Activated T-cell treated with anti-CD3 and anti-CD28 coated beads, Interleukin-2, amount 50 U/mL, for 48 hours (primary cell): ENCODE measurements at regions not wholly inside any gene's neighbourhood (a gene's known extent, or its start where the extent isn't known, plus 50 kb on each side); places are given as distances from the start of the nearest gene placed in this dataset.

Experiments used
- DNase-seq, 2 experiments: peaks; one replicate each; pipeline ENCODE4 v3.0.0-alpha.2; 2020

DNA sequence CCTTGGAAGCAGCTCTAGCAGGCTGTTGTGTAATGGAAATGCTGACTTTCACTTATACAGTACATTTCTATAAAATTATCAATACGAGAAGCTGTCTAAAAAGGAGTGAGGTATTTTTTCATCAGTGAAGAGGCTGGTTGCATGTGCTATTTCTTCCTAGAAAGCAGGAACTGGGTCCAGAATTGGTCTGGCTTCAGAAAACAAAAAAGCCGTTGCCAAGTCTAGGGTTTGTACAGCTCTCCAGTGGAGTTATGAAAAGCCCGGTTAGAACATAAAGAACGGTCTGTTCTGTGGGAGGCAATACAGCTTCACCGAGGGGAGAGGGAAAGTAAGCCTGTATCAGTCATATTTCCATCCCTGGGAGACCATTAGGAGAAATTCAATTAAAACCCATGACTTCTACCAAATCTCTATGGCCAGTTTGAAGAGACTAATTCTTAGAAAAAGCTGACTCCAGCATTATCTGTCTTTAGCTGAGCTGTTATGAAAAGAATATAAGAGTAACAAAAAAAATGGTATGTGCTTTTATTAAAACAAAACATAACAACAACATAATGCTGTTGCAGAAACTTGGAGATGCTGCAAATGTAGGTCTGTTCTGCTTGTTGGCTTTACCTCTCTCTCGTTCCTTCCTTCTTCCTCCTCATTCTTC, 217.0 kb downstream of the CMPK2 start:
- DNase-seq, result no peak

DNA sequence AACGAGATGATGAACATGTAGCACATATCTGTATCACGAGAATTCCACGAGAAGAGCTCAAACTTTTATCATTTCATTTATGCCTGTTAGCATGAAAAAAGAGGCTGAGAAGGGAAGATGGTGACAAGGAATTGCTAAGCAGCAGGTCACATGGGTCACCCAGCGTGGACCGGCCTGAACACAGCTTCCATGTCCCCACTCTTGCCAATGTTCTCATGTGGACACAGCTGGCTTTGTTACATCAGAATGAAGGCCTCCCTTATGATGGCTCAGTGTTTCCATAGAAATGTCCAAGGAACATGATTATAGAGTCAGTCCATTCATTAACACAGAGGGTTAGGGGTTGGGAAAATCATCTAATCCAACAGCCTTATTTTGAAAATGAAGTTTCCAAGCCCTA, 215.4 kb downstream of the CMPK2 start:
- no peak for DNase-seq

DNA sequence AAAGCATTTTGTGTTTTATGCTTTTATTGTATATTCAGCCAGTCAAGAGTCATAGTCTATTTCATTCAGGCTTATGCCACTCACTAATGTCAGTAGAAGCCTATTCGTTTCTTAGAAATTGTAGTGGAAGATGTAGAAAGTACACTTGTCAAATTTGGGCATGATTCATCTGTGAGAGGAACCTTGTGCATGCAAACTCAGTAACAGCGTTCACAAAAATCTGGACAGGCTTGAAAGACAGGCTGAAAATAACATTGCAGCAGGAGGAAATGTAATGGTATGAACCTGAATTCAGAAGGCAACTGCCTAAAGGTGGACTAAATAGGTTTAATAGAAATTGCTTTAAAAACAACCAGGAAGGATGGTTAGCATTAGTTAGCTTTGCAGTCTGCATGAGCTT, 213.5 kb downstream of the CMPK2 start:
- no peak for DNase-seq

DNA sequence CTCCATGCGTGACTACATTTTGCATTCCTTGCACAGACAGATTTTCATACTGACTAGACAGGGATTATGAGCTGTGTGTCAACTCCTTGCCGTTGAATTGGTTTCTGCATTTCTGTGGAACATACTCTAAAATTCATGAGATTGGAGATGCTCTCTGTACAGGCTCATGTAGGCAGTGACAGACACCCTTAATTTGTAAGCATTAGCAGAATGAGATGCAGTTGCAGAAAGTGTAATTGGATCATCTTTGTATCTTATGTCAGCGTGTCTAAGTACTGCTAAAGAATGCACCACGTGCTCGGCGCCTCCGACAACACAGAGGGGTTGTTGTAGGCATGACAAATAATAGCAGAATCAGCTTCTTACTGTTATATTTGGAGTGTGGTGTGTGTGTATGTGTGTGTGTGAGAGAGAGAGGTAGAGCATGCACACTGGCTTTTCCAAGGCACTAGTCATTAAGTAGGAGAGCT, 212.4 kb downstream of the CMPK2 start:
- DNase-seq, result no peak

DNA sequence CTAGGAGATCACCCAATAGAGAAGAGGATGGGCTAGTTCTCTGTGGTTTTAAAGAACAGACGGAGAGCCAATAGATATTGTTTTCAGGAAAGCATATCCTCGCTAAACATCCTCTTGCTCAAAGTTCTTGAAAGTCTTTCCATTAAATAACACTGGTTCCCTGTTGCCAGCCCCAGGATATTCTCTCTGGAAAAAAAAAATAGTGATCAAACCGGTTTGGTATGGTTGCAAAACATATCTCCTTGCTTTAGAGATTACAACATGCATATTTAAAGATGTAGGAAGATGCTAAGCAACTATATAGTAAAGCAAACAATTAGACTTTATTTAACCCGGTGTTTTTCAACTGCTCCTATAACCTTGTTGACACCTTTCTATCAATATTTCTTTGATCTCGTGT, 211.4 kb downstream of the CMPK2 start:
- DNase-seq, result no peak

DNA sequence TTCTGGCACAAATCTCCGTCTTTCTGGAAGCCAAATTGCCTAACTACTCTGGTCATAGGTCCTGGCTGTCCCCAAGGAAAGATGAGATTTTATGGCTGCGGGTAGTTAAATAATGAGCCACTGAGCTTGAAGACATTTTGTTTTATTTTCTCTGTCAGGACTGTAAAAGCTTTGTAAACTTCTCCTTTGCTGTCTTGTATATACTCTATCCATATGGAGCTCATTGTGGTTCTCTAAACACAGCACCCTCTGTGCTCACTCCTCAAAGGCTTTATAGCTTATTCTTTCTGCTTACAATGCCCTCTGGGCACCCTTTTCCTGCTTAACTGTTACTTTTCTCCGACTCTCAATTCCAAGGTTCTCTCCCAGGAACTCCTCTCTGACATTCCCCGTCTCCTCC, 209.1 kb downstream of the CMPK2 start:
- no peak for DNase-seq

DNA sequence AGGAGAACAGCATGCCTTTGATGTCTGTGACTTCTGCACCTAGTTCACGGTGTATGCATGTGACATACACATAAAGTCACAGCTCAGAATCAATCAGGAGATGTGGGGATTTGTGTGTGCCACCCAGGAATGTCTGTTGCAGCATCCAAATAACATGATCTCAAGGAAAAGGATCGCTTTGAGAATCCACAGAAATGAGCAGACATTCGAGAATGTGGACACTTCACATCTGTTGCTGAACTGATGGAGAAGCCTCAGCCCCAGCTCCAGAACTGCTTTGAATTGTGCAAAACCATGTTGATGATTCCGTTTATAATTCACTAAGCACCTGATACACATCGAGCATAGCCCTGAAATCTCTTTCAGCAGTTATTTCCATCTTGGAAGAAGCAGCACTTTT, 208.6 kb downstream of the CMPK2 start:
- no peak for DNase-seq

DNA sequence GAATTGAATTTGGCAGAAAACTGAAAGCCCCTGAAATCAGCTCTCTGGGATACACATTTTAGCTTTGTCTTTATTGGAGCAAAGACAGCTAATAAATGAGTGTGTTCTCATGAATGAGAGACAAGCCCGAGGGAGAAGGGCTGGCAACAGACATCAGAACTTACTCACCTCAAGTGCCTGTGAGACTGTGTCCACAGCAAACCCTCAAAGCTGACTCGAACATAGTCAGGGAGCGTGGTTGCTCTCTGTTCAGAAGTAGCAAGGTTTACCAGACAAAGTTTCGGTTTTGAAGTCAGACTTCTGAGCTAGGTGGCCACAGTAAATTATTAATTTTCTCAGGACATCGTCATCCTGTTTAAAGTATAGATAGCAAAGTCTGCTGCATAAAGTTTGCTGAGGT, 207.9 kb downstream of the CMPK2 start:
- no peak for DNase-seq

DNA sequence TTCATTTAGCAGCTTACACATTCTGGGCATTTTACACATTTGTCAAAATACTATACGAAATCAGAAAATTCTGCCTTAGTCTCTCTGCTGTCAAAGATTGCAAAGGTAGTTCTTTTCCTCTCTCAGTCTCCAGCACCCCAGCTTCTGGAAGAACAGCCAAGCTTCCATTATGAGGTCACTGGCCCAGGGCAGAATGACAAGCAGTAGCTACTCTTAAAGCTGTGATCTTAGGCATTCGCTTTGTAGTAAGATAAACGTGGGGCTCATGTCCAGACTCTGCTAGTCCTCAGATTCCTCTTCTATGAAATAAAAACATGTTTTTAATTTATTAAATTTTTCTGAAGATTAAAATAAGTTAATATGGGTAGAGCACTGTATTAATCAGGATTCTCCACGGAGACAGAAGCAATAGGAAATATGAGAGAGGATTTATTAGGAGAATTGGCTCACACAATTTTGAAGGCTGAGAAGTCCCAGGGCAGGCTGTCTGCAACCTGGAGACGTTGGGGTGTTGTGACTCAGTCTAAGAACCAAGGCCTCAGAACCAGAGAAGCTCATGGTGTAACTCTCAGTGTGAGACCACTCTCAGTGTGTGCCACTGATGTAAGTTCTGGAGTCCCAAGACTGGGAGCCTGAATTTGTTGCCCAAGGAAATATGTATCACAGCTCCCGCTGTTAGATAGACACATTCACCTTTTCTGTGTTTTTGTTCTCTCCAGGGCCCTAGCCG, 201.2 kb downstream of the CMPK2 start:
- no peak for DNase-seq

DNA sequence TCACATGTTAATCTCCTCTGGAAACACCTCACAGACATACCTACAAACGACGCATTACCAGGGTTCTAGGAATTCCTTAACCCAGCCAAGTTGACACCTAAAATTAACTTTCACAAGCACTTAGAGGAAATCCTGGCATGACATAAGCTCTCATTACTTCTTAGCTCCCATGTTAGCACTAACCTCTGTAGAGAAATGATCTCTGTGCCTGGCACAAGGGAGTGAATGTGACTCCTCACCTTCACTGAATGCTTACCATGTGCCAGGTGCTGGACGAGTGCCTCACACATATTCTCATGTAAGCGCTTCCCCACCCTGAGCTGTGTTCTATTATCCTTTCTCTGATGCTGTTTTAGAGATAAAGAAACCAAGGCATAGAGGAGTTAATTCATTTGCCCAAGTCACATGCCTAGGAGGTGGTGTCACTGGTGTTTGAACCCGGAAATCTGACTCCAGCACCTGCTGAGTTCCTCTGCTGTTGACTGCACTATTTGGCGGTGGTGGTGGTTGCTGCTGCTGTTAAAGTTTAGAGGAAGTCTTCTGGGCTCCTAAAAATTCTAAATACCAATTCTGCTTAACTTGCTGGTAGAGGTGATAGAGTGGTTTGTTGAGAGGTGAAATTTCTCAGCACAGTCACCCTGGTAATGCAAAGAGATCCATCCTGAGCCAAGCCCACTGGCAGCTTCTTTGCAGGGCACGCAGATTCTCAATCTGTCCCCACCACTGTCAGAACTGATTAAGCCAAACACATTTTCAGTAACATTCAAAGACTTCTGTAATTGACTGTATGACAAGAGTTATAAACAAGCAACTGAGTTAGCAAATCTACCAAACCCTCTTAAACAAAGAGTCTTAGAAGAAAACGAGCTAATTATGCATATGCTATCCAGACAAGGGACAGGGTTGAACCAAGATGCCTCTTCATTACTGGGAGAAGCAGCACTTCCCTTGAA, 200.3 kb downstream of the CMPK2 start:
- DNase-seq, result no peak

DNA sequence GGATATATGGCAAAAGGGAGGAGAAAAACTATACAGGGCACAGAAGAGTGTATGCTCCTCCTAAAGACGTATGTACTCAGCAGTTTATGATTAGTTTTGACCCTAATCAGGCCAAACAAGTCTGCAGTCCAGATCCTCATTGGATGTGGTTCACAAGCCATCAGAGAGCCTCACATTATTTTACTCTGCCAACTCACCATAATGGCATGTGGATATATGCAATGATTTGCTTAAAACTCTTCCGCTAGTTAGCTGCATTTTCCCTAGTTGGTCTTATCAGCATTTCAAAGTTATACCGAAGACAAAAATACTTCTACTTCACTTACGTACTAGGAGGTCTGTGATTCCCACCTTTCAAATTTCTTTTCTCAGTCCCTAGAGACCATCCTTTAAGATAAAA, 198.4 kb downstream of the CMPK2 start:
- DNase-seq, result no peak

DNA sequence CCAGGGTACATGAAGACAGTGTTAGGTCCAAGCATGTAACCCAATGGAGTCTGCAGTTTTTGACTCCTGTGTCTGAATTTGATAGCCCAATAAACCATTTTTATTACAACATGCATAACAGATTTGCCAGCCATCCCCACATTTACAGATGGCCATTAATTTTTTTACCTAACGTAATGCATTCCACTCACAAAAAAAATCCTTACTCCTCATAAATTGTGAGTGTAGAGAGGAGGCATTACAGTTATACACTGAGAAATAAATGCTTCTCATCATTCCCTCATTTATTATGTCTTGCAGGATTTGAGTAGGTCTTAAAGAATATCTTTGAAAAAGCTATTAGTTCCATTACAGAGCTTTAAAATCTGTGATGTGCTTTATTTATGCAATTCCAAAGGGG, 193.8 kb downstream of the CMPK2 start:
- DNase-seq, result no peak

DNA sequence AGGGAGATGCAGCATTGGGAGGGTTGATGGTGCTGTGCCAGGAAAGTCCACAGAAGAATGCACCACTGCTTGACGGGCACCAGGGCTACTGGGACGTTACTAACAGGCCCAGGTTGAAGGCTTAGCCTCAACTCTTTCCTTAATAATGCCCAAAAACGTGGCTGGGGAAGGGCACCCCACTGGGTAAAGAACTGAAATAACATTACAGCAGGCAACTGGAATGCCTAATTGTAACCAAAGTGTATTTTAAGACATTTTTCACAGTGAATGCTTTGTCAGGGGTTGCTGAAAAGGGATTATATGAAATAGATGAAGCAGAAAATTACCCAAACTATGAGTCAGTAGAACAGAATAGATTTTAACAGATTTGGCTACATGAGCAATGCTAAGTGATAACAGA, 191.3 kb downstream of the CMPK2 start:
- DNase-seq, result no peak

DNA sequence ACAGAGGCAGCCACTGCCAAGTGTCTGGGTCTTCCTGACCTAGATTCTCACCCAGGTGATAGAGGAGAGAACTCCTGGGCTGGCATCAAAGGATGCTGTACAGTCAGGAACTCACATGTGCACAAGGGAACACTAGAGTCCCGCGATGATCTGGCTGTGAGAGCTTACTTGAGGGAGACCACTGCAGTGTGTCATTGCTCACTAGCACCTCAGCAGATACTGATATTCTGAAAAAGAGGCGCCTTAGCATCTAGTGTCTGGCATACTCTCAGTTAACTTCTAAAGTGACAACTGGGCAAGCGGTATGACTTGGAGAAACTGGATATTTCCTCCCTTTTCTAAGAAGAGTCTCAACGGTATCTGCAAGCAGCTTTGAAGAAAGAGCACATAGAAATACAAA, 189.9 kb downstream of the CMPK2 start:
- no peak for DNase-seq

DNA sequence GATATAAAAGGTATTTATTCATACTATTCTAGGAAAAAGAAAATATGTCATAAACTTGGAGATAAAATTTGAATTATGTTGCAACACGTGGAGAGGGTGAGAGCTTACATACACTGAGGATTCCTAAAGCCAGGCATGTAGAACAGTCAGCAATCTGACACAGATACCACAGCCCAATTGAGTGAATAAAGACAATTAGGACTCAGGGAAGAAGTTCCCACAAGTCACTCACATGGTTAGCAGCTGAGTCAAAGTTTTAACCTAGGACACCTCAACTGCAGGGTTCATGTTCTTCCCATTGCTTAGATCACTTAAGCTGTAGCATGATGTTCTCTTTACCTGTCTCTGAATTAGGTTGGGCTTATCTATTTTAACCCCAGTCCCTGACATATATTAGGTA, 189.5 kb downstream of the CMPK2 start:
- DNase-seq, result no peak

DNA sequence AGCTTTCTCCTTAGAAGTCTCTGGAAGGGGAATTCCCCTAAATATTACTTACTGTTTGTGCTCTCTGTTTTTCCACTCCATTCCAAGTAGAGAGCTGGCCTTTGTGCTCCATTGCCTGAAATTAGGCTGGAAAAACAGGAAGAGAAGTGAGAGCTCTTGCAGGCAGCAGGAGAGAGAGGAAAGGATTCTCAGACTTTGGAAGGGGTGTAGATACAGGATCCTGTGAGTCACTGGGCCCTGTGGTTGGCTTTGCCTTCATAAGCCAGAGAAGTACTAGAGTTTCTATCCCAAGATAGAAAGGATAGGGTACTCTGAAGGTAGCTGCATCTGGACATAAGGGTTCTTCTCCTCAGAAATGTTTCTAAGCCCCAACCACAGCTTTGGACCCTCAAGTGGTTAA, 188.9 kb downstream of the CMPK2 start:
- no peak for DNase-seq

DNA sequence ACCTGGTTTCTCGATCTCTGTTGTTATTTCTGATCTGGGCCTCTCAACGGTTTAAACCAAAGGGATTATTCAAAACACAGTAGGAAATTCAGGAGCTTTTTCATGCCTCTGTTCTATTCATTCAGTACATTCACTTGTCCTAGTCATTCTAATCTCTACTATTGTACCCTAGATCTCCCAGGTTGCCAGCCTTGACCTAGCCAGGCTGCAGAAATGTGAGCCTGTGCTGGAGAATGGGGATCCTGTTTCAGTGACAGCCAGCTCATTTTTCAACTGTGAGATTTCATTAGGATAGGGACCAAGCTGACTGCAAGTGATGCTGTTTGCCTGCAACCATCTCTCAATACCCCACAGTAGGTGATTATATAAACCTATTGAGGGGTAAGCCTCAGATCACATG, 186.2 kb downstream of the CMPK2 start:
- no peak for DNase-seq

DNA sequence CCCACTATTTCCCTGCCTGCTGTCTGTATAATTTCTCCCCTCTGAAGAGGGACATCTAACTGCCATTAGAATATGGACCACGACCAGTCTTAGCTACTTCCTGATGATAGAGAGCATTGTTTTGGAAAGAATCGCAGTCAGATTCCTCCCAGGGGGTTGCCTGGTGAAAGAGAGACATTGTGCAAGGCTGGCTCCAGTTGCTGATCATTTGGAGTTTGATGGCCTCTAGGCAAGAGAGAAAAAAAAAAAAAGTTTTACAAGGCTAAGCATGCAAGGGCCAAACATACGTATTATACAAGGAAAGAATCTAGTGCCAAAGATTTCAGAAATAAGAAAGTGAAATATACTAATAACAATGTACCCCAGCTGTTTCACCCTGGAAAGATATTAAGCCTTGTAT, 182.2 kb downstream of the CMPK2 start:
- no peak for DNase-seq

DNA sequence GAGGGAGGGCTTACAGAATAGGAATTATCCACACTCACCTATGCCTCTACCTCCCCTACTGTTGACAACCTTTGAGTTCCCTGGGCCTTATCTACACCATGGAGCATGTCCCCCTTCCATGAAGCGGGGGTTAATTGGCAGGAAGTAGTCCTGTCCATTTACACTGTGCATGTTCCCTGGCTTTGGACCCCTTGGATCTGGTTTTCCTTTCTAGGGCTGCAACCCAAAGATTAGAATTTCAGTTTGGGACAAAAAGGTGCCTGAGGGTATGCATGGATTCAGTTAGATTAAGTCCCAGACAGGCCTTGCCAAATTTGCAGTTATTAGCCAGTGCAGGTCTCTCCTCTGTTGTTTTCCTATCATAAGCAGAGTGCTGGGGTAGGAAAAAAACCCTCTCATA, 180.3 kb downstream of the CMPK2 start:
- no peak for DNase-seq

DNA sequence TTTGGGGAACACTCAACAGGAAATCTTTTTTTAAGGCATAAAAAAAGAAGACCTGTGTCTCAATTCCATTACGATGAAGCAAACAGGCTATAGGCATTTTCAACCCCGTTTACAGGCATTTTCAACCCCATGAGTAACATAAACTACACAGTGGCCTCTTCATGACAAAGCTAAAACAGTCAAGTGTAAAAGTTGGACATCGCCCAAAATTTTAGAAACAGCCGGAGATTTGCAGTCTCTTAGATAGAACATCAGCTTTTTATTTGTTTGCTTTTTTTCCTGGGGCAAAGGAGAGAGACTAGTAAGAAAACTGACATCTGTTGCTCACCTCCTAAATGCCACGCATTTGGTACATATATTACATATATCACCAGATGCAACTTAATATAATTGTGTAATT, 173.7 kb downstream of the CMPK2 start:
- no peak for DNase-seq

DNA sequence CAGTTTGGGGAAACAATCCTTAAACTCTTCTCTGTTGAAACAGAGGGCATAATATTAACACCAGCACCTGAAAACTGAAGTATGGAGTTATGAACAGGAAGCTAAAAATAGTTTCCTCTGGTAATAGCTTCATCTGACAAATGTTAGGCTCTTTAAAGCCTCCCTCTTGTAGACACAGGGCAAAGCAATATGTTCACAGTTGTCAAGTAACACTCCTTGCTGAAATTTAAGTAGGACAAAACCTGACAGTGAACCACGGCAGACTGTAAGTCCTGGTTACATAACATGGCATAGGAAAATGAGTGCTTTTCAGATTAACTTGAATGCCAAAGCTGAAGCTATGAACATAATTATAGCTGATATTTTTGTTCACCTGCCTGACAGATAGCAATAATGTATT, 172.9 kb downstream of the CMPK2 start:
- DNase-seq, result no peak

DNA sequence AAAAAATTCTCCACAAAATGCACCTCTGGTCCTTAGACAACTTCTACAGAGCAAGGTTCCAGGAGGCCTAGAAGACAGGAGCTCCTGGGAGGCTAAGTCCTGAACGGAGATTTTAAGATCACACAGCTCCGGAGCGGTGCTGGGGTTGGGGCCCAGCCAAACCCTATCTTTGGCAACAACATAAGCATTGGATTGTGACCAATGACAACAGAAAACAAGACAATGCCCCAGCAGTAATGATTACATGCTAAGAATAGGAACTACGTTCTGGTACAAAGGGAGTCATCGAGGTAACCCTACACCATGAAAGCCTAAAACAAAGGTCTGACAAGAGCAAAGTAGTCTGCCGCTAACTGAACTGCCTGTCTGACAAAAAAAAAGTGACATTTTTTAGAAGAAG, 171.2 kb downstream of the CMPK2 start:
- DNase-seq, result no peak

DNA sequence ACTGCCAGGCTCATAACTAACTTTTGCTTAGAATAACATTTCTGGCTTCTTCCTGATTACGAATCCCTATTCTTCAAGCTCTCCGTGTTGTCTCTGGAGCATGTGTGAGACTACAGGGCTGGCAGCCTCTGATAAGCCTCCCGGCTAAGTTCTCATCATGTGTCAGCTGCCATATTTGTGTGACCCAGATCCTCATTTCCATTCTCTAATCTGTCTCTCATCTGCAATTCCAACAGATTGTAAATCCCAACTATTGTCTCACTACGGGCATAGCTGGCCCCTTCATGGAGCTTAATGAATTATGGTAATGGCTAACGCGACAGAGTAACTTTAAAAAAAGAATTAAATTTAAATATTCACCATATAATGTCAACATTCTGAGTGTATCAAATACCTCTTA, 165.4 kb downstream of the CMPK2 start:
- DNase-seq, result no peak

DNA sequence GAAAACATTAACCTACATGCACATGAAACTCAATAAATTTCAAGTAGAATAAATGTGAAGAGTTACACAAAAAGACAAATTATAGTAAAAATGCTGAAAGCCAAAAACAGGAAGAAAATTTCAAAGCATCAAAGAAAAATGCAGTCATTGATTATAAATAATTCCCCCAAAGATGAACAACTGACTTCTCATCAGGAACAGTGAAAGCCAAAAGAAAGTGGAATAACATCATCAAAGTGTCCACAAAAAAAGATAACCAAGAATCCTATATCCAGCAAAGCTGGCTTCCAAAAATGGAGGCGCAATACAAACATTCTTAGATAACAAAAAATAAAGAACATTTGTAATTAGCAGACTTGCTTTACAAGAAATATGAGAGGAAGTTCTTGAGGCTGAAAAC, 161.6 kb downstream of the CMPK2 start:
- no peak for DNase-seq
